ENCODE measurements at regions not wholly inside any gene's neighbourhood (a gene's known extent, or its start where the extent isn't known, plus 50 kb on each side); places are given as distances from the start of the nearest gene placed in this dataset.

DNA sequence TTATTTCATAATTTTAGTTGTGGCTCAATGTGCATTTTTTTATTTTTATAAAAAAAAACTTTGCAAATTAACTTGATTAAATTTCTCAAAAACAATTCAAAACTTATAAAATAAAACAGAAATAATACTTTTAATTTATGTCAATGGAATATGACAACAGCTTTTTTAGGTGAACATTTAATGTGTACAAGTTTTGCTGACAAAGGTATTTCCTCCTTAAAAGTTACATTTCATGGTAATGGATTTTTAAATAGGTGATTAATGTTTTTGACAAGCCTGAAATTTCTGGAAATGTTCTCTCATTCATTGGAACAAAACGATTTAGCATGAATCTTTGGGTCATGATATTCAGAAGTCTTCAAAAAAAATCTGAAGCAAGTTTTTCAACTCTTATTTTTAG, 1160.0 kb downstream of the HACE1 start:
- H3K27ac ChIP-seq (ENCODE audit: control insufficient read depth, insufficient read depth): no peak overlapping the region
- no peak overlapping the region for H3K4me3 ChIP-seq
- SMC1A ChIA-PET (ENCODE audit: uncharacterized antibody, unreplicated experiment): no interaction called here
- intact Hi-C loops (cut with micrococcal nuclease; ENCODE audit: unreplicated experiment): no loop called here
- ATAC-seq (no peak), DNase-seq (ENCODE audit: low read depth, low spot score) (no peak), FAIRE-seq (no peak)
- H3K79me2 ChIP-seq (ENCODE audit: control insufficient read depth, insufficient read depth, low read length): no peaks in the 10 kb centered on the region
- H3K9me3 ChIP-seq (replicated peaks; ENCODE audit: control insufficient read depth, insufficient read depth, low read length): no peaks in the 10 kb centered on the region
- WGBS (ENCODE audit: insufficient coverage, insufficient replicate concordance, low lambda C conversion rate, missing lambda C conversion rate): 0% methylated on average over 1 of the region's 1 CpG
- no peaks in the 10 kb centered on the region for H3K36me3 ChIP-seq (ENCODE audit: control insufficient read depth in 2 of 2, insufficient read depth in 2 of 2, low read length in 1 of 2)
- no peaks in the 10 kb centered on the region for H3K27me3 ChIP-seq (replicated peaks in 1 of 2; ENCODE audit: control insufficient read depth in 2 of 2, insufficient read depth in 2 of 2, low read length in 1 of 2)
- CTCF ChIA-PET: no interaction called here
- H4K20me1 ChIP-seq (ENCODE audit: control insufficient read depth, insufficient read depth): no peaks in the 10 kb centered on the region
- in situ Hi-C loops (cut with MboI): no loop called here
- BruUV-seq (replicated peaks): no TSS peak
- POLR2A ChIA-PET: no interaction called here
- no peak overlapping the region for H2AFZ ChIP-seq (ENCODE audit: control insufficient read depth, low read depth, low read length)
- H3K4me1 ChIP-seq (ENCODE audit: control insufficient read depth, insufficient read depth, low read length): no peaks in the 10 kb centered on the region
- H3K9ac ChIP-seq (ENCODE audit: control insufficient read depth, insufficient read depth, low read length): no peak overlapping the region
- H3K4me2 ChIP-seq (ENCODE audit: control insufficient read depth, insufficient read depth): no peak overlapping the region
- RAD21 ChIA-PET (ENCODE audit: unreplicated experiment): no interaction called here
- no peak for TF ChIP-seq JUNB (IDR thresholded peaks at IDR 0.05)
- no peak for TF ChIP-seq NFYA (IDR thresholded peaks at IDR 0.05; ENCODE audit: borderline replicate concordance, low read depth, low read length)
- TF ChIP-seq, protein P1, sequence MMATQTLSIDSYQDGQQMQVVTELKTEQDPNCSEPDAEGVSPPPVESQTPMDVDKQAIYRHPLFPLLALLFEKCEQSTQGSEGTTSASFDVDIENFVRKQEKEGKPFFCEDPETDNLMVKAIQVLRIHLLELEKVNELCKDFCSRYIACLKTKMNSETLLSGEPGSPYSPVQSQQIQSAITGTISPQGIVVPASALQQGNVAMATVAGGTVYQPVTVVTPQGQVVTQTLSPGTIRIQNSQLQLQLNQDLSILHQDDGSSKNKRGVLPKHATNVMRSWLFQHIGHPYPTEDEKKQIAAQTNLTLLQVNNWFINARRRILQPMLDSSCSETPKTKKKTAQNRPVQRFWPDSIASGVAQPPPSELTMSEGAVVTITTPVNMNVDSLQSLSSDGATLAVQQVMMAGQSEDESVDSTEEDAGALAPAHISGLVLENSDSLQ (IDR thresholded peaks at IDR 0.05): no peak
- no peak for TF ChIP-seq ZNF207 (IDR thresholded peaks at IDR 0.05; ENCODE audit: borderline replicate concordance)
- TF ChIP-seq WRNIP1 (IDR thresholded peaks at IDR 0.05; ENCODE audit: borderline replicate concordance, low read depth, low read length): no peak
- TF ChIP-seq, protein P2, sequence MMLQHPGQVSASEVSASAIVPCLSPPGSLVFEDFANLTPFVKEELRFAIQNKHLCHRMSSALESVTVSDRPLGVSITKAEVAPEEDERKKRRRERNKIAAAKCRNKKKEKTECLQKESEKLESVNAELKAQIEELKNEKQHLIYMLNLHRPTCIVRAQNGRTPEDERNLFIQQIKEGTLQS (IDR thresholded peaks at IDR 0.05; ENCODE audit: borderline replicate concordance, extremely low read depth, low read depth, low read length): no peak
- no peak for TF ChIP-seq PAX8 (IDR thresholded peaks at IDR 0.05)
- no peak for TF ChIP-seq ZBTB4 (CRISPR knock-in tag; IDR thresholded peaks at IDR 0.05)
- TF ChIP-seq BHLHE40 (IDR thresholded peaks at IDR 0.05; ENCODE audit: borderline replicate concordance in 1 of 2, low read depth in 2 of 2, low read length in 1 of 2): no peak
- TF ChIP-seq, protein P3, sequence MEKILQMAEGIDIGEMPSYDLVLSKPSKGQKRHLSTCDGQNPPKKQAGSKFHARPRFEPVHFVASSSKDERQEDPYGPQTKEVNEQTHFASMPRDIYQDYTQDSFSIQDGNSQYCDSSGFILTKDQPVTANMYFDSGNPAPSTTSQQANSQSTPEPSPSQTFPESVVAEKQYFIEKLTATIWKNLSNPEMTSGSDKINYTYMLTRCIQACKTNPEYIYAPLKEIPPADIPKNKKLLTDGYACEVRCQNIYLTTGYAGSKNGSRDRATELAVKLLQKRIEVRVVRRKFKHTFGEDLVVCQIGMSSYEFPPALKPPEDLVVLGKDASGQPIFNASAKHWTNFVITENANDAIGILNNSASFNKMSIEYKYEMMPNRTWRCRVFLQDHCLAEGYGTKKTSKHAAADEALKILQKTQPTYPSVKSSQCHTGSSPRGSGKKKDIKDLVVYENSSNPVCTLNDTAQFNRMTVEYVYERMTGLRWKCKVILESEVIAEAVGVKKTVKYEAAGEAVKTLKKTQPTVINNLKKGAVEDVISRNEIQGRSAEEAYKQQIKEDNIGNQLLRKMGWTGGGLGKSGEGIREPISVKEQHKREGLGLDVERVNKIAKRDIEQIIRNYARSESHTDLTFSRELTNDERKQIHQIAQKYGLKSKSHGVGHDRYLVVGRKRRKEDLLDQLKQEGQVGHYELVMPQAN (conservative IDR thresholded peaks at IDR 0.05): no peak
- no peak for TF ChIP-seq ZNF687 (IDR thresholded peaks at IDR 0.05)
- no peak for TF ChIP-seq TCF3 (IDR thresholded peaks at IDR 0.05; ENCODE audit: borderline replicate concordance, insufficient read depth, low read depth, low read length)
- TF ChIP-seq CEBPB (IDR thresholded peaks at IDR 0.05; ENCODE audit: borderline replicate concordance in 1 of 2, low read depth in 2 of 2, low read length in 2 of 2): no peak
- TF ChIP-seq RAD21 (IDR thresholded peaks at IDR 0.05; ENCODE audit: insufficient read depth, low read depth, low read length): no peak
